ENCODE measurements at regions not wholly inside any gene's neighbourhood (a gene's known extent, or its start where the extent isn't known, plus 50 kb on each side); places are given as distances from the start of the nearest gene placed in this dataset.

DNA sequence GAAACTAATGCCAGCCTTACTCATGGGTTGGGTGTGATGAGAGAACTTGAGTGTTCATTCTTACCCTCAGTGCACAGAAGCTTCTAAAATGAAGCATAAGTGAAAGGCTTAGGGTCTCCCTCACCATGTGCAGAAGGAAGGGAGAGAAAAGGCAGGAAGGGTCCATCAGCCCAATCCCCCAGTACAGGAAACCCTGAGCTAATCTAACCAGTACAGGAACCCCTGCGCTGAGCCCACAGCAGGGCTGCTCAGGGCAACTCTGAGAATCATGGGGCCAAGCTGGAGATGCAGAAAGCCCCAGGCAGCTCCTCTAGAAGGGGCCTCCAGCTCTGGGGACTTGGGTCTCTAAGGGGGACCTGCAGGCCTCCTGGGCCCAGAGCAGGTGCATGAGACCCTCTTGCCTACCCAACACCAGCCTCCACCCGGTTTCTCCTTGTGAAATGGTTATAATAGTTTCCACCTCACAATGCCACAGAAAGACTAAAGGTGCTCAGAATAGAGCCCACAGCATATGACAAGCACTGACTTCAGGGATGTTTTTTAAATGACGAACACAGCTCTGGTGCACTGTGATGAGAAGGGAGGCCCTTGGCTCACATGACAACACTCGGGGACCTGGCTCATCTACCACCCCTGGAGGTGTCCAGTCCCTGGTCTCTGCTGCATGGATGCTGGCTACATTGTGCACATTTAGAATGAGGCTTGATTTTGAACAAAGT lies 190.1 kb downstream of the ACTL7B start:
- TF ChIP-seq, protein P1, sequence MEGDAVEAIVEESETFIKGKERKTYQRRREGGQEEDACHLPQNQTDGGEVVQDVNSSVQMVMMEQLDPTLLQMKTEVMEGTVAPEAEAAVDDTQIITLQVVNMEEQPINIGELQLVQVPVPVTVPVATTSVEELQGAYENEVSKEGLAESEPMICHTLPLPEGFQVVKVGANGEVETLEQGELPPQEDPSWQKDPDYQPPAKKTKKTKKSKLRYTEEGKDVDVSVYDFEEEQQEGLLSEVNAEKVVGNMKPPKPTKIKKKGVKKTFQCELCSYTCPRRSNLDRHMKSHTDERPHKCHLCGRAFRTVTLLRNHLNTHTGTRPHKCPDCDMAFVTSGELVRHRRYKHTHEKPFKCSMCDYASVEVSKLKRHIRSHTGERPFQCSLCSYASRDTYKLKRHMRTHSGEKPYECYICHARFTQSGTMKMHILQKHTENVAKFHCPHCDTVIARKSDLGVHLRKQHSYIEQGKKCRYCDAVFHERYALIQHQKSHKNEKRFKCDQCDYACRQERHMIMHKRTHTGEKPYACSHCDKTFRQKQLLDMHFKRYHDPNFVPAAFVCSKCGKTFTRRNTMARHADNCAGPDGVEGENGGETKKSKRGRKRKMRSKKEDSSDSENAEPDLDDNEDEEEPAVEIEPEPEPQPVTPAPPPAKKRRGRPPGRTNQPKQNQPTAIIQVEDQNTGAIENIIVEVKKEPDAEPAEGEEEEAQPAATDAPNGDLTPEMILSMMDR (IDR thresholded peaks at IDR 0.05), result no peak
- TF ChIP-seq EZH2 (IDR thresholded peaks at IDR 0.05; ENCODE audit: borderline replicate concordance, insufficient read depth, low read depth, low read length, poor library complexity, severe bottlenecking), result no peak

Data from B cell (primary cell).